ENCODE measurements at regions not wholly inside any gene's neighbourhood (a gene's known extent, or its start where the extent isn't known, plus 50 kb on each side); places are given as distances from the start of the nearest gene placed in this dataset.

DNA sequence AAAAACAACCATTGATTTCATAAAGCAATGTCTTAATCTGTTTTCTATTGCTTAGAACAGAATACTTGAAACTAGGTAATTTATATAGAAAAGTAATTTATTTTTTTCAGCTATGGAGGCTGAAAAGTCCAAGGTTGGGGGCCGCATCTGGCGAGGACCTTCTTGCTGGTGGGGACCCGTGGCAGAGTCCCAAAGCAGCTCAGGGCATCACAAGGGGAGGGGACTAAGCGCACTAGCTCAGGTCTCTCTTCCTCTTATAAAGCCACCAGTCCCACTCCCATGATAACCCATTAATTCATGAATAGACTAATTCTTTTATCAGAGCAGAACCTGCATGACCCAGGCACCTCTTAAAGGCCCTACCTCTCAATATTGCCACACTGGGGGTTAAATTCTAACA lies 87.2 kb upstream of the KLF13 start:
- 83 to 87% methylated on average over 4 of the region's 4 CpGs for WGBS, 2 donors
- no peak overlapping the region for H3K27ac ChIP-seq
- TF ChIP-seq, protein P1, sequence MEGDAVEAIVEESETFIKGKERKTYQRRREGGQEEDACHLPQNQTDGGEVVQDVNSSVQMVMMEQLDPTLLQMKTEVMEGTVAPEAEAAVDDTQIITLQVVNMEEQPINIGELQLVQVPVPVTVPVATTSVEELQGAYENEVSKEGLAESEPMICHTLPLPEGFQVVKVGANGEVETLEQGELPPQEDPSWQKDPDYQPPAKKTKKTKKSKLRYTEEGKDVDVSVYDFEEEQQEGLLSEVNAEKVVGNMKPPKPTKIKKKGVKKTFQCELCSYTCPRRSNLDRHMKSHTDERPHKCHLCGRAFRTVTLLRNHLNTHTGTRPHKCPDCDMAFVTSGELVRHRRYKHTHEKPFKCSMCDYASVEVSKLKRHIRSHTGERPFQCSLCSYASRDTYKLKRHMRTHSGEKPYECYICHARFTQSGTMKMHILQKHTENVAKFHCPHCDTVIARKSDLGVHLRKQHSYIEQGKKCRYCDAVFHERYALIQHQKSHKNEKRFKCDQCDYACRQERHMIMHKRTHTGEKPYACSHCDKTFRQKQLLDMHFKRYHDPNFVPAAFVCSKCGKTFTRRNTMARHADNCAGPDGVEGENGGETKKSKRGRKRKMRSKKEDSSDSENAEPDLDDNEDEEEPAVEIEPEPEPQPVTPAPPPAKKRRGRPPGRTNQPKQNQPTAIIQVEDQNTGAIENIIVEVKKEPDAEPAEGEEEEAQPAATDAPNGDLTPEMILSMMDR (IDR thresholded peaks at IDR 0.05), result no peak
- TF ChIP-seq POLR2A (IDR thresholded peaks at IDR 0.05), result no peak
- no peak for DNase-seq
- H3K4me1 ChIP-seq, result peaks cover 23% of the 10 kb centered on the region
- no peak overlapping the region for H3K4me3 ChIP-seq
- H3K36me3 ChIP-seq (ENCODE audit: low read depth, missing control alignments), result no peaks in the 10 kb centered on the region
- intact Hi-C loops (cut with DNase I; ENCODE audit: low total_unique reads), result no loop called here
- no peaks in the 10 kb centered on the region for H3K9me3 ChIP-seq
- H3K27me3 ChIP-seq, result no peaks in the 10 kb centered on the region

DNA sequence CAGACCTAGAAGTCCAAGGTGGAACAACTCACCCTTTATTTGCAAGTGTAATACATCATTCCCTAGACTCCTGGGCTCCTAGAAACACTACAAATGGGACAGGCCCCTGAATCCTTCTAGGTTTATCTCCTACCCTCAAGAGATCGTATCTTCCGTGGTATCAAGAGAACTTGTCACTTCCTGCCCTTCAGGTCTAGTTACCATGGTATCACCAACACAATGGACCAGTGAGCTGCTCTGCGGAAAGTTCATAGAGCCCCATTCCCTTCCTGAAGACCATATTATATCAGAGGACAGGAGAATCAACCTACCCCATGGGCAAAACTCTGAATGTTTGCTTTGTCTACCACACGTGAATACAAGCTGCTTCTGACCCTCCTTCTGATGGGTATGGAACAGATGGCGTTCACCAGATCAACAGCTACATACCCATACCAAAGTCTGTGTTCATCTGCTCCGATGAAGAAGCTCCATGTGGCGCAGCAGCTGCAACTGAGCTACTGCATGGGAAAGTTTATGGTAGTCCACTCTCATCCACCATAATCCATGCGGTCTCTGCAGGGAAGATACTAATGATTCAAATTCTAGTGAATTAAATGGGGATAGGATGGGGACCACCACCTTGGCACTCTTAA lies 84.6 kb upstream of the KLF13 start:
- DNase-seq, result no peak
- no peak for TF ChIP-seq POLR2A (IDR thresholded peaks at IDR 0.05)
- TF ChIP-seq, protein P1 (IDR thresholded peaks at IDR 0.05), result no peak
- Histone ChIP-seq H3K27me3 (no peaks in the 10 kb centered on the region), H3K27ac (no peak overlapping the region), H3K9me3 (no peaks in the 10 kb centered on the region), H3K36me3 (ENCODE audit: low read depth, missing control alignments) (no peaks in the 10 kb centered on the region), H3K4me1 (peaks cover 4% of the 10 kb centered on the region), H3K4me3 (no peak overlapping the region)
- 92 to 94% methylated on average over 8 of the region's 8 CpGs for WGBS, 2 donors
- intact Hi-C loops (cut with DNase I; ENCODE audit: low total_unique reads), result no loop called here

DNA sequence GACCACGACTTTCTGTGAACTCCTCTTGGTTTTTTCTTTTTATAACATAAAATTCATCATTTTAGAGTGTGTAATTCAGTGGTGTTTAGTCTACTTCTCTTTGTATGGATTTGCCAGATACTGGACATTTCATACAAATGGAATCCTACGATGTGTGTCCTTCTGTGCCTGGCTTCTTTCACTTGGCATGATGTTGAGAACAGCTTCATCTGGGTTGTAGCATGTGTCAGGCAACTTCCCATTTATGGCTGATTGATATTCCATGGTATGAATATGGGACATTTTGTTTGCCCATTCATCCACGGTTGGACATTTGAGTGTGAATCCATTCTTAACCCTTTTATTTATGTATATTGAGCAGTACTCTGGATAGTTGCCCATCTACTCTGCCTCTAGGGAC lies 82.7 kb upstream of the KLF13 start:
- no peaks in the 10 kb centered on the region for H3K9me3 ChIP-seq

DNA sequence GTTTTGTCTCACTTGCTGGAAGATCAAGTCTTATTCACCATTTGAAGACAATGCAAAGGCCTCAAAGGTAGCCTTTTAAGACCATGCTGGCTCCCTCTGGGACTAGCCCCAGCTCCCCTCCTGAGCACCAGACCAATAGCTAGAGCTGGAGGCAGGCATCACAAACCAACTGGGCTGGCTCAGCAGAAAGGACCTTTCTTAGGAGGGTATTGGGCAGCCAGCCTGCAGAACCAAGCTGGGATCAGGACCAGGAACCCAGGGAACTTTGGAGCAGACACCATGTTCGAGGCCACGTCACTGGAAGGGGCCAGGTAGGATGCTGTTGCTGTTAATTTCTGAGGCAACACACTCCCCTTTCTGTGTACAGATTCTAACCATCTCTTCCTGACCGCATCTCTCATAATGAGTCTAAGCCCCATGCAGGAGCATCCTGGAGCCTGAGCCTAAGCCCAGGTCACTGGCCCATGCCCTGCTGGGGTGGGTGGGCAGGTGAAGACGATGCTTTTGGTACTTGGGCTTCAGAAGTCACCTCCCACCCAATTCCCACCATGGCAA lies 81.4 kb upstream of the KLF13 start:
- Histone ChIP-seq H3K27me3 (no peaks in the 10 kb centered on the region), H3K4me3 (no peak overlapping the region), H3K9me3 (no peaks in the 10 kb centered on the region), H3K4me1 (no peaks in the 10 kb centered on the region), H3K27ac (no peak overlapping the region), H3K36me3 (ENCODE audit: low read depth, missing control alignments) (no peaks in the 10 kb centered on the region)
- DNase-seq, result no peak
- WGBS, 2 donors, result 99 to 100% methylated on average over 1 to 4 of the region's 4 CpGs
- TF ChIP-seq, protein P1 (IDR thresholded peaks at IDR 0.05), result no peak
- TF ChIP-seq POLR2A (IDR thresholded peaks at IDR 0.05), result no peak
- intact Hi-C loops (cut with DNase I; ENCODE audit: low total_unique reads), result no loop called here

More for the DNA sequence above, 82.7 kb upstream of the KLF13 start:
- 69 to 88% methylated on average over 3 of the region's 3 CpGs for WGBS, 2 donors
- TF ChIP-seq POLR2A (IDR thresholded peaks at IDR 0.05), result no peak
- TF ChIP-seq, protein P1 (IDR thresholded peaks at IDR 0.05), result no peak
- H3K4me3 ChIP-seq, result no peak overlapping the region
- no peaks in the 10 kb centered on the region for H3K4me1 ChIP-seq
- H3K27me3 ChIP-seq, result no peaks in the 10 kb centered on the region
- DNase-seq, result no peak
- no peak overlapping the region for H3K27ac ChIP-seq
- intact Hi-C loops (cut with DNase I; ENCODE audit: low total_unique reads), result no loop called here
- no peaks in the 10 kb centered on the region for H3K36me3 ChIP-seq (ENCODE audit: low read depth, missing control alignments)

DNA sequence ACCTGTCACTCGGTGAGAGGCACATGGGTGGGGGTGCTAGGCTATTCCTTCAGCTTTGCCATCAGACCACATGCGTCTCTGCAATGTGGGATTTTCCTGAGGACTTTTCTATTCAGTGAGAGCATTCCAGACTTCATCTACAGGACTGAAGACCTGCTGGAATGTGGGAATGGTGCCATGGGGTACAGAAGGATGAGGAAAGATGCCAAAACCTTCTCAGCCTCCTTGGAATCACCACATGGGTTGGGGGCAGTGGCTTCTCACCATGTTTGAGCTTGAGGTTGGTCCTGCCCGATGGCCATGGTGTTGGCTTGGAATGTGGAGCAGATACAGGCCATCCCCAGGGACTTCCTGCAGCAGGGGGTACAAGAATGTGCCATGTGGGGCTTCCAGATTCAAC lies 80.9 kb upstream of the KLF13 start:
- WGBS, 2 donors, result 77 to 96% methylated on average over 3 of the region's 3 CpGs
- H3K27me3 ChIP-seq, result no peaks in the 10 kb centered on the region
- no peak overlapping the region for H3K27ac ChIP-seq
- intact Hi-C loops (cut with DNase I; ENCODE audit: low total_unique reads), result no loop called here
- DNase-seq, result no peak
- H3K36me3 ChIP-seq (ENCODE audit: low read depth, missing control alignments), result no peaks in the 10 kb centered on the region
- no peaks in the 10 kb centered on the region for H3K4me1 ChIP-seq
- no peak for TF ChIP-seq POLR2A (IDR thresholded peaks at IDR 0.05)
- TF ChIP-seq, protein P1 (IDR thresholded peaks at IDR 0.05), result no peak
- no peaks in the 10 kb centered on the region for H3K9me3 ChIP-seq
- H3K4me3 ChIP-seq, result no peak overlapping the region

Data from testis (tissue), 2 donors.